ENCODE measurements at regions not wholly inside any gene's neighbourhood (a gene's known extent, or its start where the extent isn't known, plus 50 kb on each side); places are given as distances from the start of the nearest gene placed in this dataset.

GRCh38 chr7:138245682-138246081 is 169.4 kb downstream of the AKR1D1 start:
- peak; percentile 54 to 74 (median 74) for DNase-seq
- no peaks in the 10 kb centered on the region for H4K20me1 ChIP-seq (ENCODE audit: insufficient read depth, low read length)
- no peak overlapping the region for H3K4me3 ChIP-seq (replicated peaks in 1 of 3; ENCODE audit: low read depth in 2 of 3, low read length in 3 of 3)
- Mint-ChIP-seq H3K36me3 (peaks cover 0 to 7% of the 10 kb centered on the region in 2 donors), H3K4me3 (peak overlapping the region in 1 of 2 donors; percentile 62), H3K27ac (peak overlapping the region; percentile 30 to 90 (median 62)), H3K27me3 (ENCODE audit: low read depth in 3 of 3) (peaks cover 0 to 1% (median 0%) of the 10 kb centered on the region in 3 donors), H3K9me3 (peaks cover 4 to 15% (median 8%) of the 10 kb centered on the region in 7 donors), H3K4me1 (peaks cover 30% of the 10 kb centered on the region)
- H3K27me3 ChIP-seq (ENCODE audit: control insufficient read depth in 2 of 2, insufficient read depth in 2 of 2, low read length in 2 of 2), result no peaks in the 10 kb centered on the region
- no peak overlapping the region for H3K9ac ChIP-seq (ENCODE audit: insufficient read depth, low read length, poor library complexity, severe bottlenecking)
- H3K79me2 ChIP-seq (ENCODE audit: insufficient read depth, low read length), result no peaks in the 10 kb centered on the region
- no CpG with 5 or more reads among the region's 1 CpG for WGBS (ENCODE audit: insufficient coverage)
- intact Hi-C loops (cut with micrococcal nuclease), result no loop called here
- TF ChIP-seq, protein P1, sequence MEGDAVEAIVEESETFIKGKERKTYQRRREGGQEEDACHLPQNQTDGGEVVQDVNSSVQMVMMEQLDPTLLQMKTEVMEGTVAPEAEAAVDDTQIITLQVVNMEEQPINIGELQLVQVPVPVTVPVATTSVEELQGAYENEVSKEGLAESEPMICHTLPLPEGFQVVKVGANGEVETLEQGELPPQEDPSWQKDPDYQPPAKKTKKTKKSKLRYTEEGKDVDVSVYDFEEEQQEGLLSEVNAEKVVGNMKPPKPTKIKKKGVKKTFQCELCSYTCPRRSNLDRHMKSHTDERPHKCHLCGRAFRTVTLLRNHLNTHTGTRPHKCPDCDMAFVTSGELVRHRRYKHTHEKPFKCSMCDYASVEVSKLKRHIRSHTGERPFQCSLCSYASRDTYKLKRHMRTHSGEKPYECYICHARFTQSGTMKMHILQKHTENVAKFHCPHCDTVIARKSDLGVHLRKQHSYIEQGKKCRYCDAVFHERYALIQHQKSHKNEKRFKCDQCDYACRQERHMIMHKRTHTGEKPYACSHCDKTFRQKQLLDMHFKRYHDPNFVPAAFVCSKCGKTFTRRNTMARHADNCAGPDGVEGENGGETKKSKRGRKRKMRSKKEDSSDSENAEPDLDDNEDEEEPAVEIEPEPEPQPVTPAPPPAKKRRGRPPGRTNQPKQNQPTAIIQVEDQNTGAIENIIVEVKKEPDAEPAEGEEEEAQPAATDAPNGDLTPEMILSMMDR (IDR thresholded peaks at IDR 0.05), result no peak
- H3K36me3 ChIP-seq (replicated peaks in 1 of 2; ENCODE audit: control insufficient read depth in 1 of 2, insufficient read depth in 2 of 2, low read length in 2 of 2), result no peaks in the 10 kb centered on the region
- peak overlapping the region in 1 of 2 donors; percentile 70 for H3K27ac ChIP-seq (ENCODE audit: low read depth in 1 of 2, low read length in 2 of 2)
- H3K4me1 ChIP-seq (ENCODE audit: control insufficient read depth in 1 of 2, insufficient read depth in 2 of 2, low read length in 2 of 2), result peaks cover 15 to 41% of the 10 kb centered on the region in 2 donors
- no peak overlapping the region for H2AFZ ChIP-seq (ENCODE audit: insufficient read depth, low read depth, low read length, poor library complexity, severe bottlenecking)
- H3K9me3 ChIP-seq (replicated peaks in 1 of 2; ENCODE audit: control insufficient read depth in 1 of 2, insufficient read depth in 1 of 2, low read length in 2 of 2), result peaks cover 0 to 7% of the 10 kb centered on the region in 2 donors
- H3K4me2 ChIP-seq (replicated peaks; ENCODE audit: extremely low read depth, low read length, poor library complexity, severe bottlenecking), result peak overlapping the region; percentile 31

- intact Hi-C loops (cut with micrococcal nuclease), result no loop called here
- DNase-seq, result no peak
- H3K4me1 Mint-ChIP-seq, result peaks cover 30% of the 10 kb centered on the region
These were observed 170.2 kb downstream of the AKR1D1 start for GRCh38 chr7:138246428-138246827.

More at GRCh38 chr7:138246428-138246827, 170.2 kb downstream of the AKR1D1 start:
- TF ChIP-seq, protein P1 (IDR thresholded peaks at IDR 0.05), result no peak
- Histone ChIP-seq H3K4me3 (replicated peaks in 1 of 3; ENCODE audit: low read depth in 2 of 3, low read length in 3 of 3) (no peak overlapping the region), H3K79me2 (ENCODE audit: insufficient read depth, low read length) (no peaks in the 10 kb centered on the region), H3K27ac (ENCODE audit: low read depth in 1 of 2, low read length in 2 of 2) (peak overlapping the region in 1 of 2 donors; percentile 70), H3K27me3 (ENCODE audit: control insufficient read depth in 2 of 2, insufficient read depth in 2 of 2, low read length in 2 of 2) (no peaks in the 10 kb centered on the region), H3K4me2 (replicated peaks; ENCODE audit: extremely low read depth, low read length, poor library complexity, severe bottlenecking) (no peak overlapping the region), H3K36me3 (replicated peaks in 1 of 2; ENCODE audit: control insufficient read depth in 1 of 2, insufficient read depth in 2 of 2, low read length in 2 of 2) (no peaks in the 10 kb centered on the region), H2AFZ (ENCODE audit: insufficient read depth, low read depth, low read length, poor library complexity, severe bottlenecking) (peak overlapping the region; percentile 45), H3K9me3 (replicated peaks in 1 of 2; ENCODE audit: control insufficient read depth in 1 of 2, insufficient read depth in 1 of 2, low read length in 2 of 2) (peaks cover 0 to 7% of the 10 kb centered on the region in 2 donors), H3K4me1 (ENCODE audit: control insufficient read depth in 1 of 2, insufficient read depth in 2 of 2, low read length in 2 of 2) (peaks cover 15 to 41% of the 10 kb centered on the region in 2 donors), H3K9ac (ENCODE audit: insufficient read depth, low read length, poor library complexity, severe bottlenecking) (no peak overlapping the region), H4K20me1 (ENCODE audit: insufficient read depth, low read length) (no peaks in the 10 kb centered on the region)
- H3K27me3 Mint-ChIP-seq (ENCODE audit: low read depth in 3 of 3), result peaks cover 0 to 1% (median 0%) of the 10 kb centered on the region in 3 donors
- H3K9me3 Mint-ChIP-seq, result peaks cover 4 to 15% (median 8%) of the 10 kb centered on the region in 7 donors
- H3K27ac Mint-ChIP-seq, result peak overlapping the region; percentile 17 to 71 (median 60)
- H3K4me3 Mint-ChIP-seq, result no peak overlapping the region
- 91% methylated on average over 5 of the region's 5 CpGs for WGBS (ENCODE audit: insufficient coverage)
- peaks cover 0 to 7% of the 10 kb centered on the region in 2 donors for H3K36me3 Mint-ChIP-seq

All from CD14-positive monocyte (primary cell).